Testis (tissue), 2 donors: ENCODE measurements at regions not wholly inside any gene's neighbourhood (a gene's known extent, or its start where the extent isn't known, plus 50 kb on each side); places are given as distances from the start of the nearest gene placed in this dataset.

Experiments
- DNase-seq: peaks from one replicate; pipeline ENCODE4 v3.0.0-alpha.2; 2019
- H3K27ac ChIP-seq, 2 donors: fragments of 200-600 bp; sonication (generic); one replicate each; pipeline ENCODE4 v1.5.1; 2019
- H3K27me3 ChIP-seq: fragments of 200-600 bp; sonication (generic); one replicate; pipeline ENCODE4 v1.5.1; 2019
- H3K36me3 ChIP-seq: fragments of 200-600 bp; sonication (generic); one replicate; pipeline ENCODE4 v1.5.1; 2017; ENCODE audit warnings: low read depth; ENCODE audit errors: missing control alignments
- H3K4me1 ChIP-seq: fragments of 200-600 bp; sonication (generic); one replicate; pipeline ENCODE4 v1.5.1; 2019
- H3K4me3 ChIP-seq, 2 donors: fragments of 200-600 bp; sonication (generic); one replicate each; pipeline ENCODE4 v1.5.1; 2017 to 2019
- H3K9me3 ChIP-seq: fragments of 200-600 bp; sonication (generic); one replicate; pipeline ENCODE4 v1.5.1; 2017
- CTCF ChIP-seq, 3 experiments: fragments of 450-650 bp in 2 of 3; fragments of 200-600 bp in 1 of 3; sonication (generic) in 1 of 3; IDR thresholded peaks; one replicate each; pipeline ENCODE4 v1.5.1; 2016 to 2019; ENCODE audit warnings: antibody characterized with exemption in 3 of 3, mild to moderate bottlenecking in 2 of 3, moderate library complexity in 1 of 3
- POLR2A ChIP-seq: fragments of 450-650 bp; IDR thresholded peaks from one replicate; pipeline ENCODE4 v1.6.1; 2017; ENCODE audit warnings: antibody characterized with exemption, mild to moderate bottlenecking, moderate library complexity
- WGBS, 2 donors: methylation state at CpG; one replicate each; pipeline ENCODE4 v1.1.5; 2018; 5-methylcytosine and 5-hydroxymethylcytosine counted together
- intact Hi-C: fragments of 100-400 bp; cut with DNase I; formaldehyde crosslinking; loops from one replicate; pipeline ENCODE4 v1.15.1; 2023; ENCODE audit warnings: low total_unique reads

DNA sequence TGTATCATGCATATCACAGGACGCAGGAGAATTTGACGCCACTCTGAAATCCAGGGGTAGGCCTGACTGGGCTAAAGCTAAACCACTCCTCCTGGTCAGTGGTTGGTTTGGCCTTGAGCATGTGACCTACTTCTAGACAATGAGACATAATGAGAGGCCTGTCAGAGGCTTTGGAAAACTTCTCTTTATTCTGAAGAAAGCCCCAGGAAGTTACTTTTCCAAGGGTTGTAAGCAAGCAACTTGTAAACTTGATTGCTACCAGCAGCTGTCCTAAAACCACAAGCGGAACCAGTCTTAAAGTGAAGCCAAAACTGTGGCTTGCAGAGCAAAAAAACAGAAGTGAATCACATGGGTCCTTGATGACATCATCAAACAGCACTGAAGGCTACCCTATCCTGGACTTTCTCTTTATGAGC lies 138.2 kb upstream of the COX10 start:
- Histone ChIP-seq H3K36me3 (no peaks in the 10 kb centered on the region), H3K27ac (peak overlapping the region in 1 of 2 donors; percentile 48), H3K27me3 (no peaks in the 10 kb centered on the region), H3K4me1 (no peaks in the 10 kb centered on the region), H3K9me3 (no peaks in the 10 kb centered on the region), H3K4me3 (no peak overlapping the region)
- intact Hi-C loops, result no loop called here
- TF ChIP-seq CTCF (IDR thresholded peaks at IDR 0.05), result no peak
- no peak for TF ChIP-seq POLR2A
- DNase-seq, result no peak
- WGBS, 2 donors, result 90 to 98% methylated on average over 3 of the region's 3 CpGs

- WGBS, 2 donors, result 36 to 37% methylated on average over 4 of the region's 4 CpGs
- peak overlapping the region in 1 of 2 donors; percentile 48 for H3K27ac ChIP-seq
- no peak overlapping the region for H3K4me3 ChIP-seq
- no peaks in the 10 kb centered on the region for H3K27me3 ChIP-seq
- no peaks in the 10 kb centered on the region for H3K4me1 ChIP-seq
- peak; percentile 34 for DNase-seq
- no peaks in the 10 kb centered on the region for H3K36me3 ChIP-seq
- intact Hi-C loops, result no loop called here
- H3K9me3 ChIP-seq, result no peaks in the 10 kb centered on the region
- TF ChIP-seq POLR2A, result no peak
- TF ChIP-seq CTCF (IDR thresholded peaks at IDR 0.05), result no peak
Measured at GRCh38 chr17:13931800-13932460, 137.4 kb upstream of the COX10 start.

DNA sequence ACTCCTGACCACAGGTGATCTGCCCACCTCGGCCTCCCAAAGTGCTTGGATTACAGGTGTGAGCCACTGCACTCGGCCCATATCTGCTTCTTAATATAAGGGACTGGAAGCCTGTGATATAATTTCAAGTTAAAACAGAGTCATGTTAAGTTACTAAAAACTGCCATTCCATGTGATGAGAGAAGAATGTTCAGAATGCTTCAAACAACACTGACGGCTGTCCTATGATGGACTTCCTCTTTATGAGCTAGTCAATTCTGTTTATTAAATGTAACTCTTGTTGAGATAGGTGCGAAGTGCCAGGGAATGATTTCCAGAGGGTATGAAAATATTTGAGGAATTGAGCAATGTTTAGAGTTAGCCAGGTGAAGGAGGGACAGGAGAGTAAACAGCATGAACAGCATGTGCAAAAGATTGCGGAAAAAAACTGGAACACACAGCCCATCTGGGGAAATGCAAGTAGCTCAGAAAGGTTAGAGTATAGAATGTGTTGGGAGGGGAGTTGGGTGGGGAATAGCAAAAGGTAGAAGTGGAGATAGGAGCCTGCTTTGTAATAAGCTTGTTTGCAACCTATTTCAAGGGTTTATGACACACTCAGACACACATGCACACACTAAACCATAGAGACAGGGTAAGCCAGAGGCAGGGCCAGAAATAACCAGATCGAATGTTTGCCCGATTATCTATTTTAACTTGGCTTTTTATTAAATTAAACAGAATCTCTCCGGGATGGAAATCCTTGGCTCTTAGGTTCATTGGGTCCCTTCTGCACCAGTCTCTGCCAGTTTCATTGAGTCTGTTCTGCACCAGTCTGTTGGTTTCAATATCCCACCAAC lies 135.6 kb upstream of the COX10 start:
- Histone ChIP-seq H3K27me3 (no peaks in the 10 kb centered on the region), H3K4me3 (no peak overlapping the region), H3K27ac (no peak overlapping the region), H3K4me1 (no peaks in the 10 kb centered on the region), H3K36me3 (no peaks in the 10 kb centered on the region), H3K9me3 (no peaks in the 10 kb centered on the region)
- intact Hi-C loops, result no loop called here
- no peak for DNase-seq
- 70 to 78% methylated on average over 8 of the region's 8 CpGs for WGBS, 2 donors
- TF ChIP-seq CTCF (IDR thresholded peaks at IDR 0.05) (no peak), POLR2A (no peak)

DNA sequence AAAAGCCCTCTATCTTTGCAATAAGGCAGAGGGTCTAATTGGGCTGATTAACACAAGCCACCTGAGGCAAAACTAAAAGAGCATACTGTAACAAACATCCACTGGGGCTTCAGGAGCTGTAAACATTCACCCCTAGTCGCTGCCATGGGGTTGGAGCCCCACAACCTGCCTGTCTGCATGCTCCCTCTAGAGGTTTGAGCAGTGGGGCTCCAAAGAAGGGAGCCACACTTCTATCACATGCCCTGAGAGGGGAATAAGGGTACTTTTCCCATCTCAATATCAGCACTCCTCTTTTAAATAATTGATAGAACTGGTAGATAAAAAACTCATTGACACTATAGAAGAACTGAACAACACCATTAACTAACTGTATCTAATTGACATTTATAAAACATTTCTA lies 130.1 kb upstream of the COX10 start:
- no peaks in the 10 kb centered on the region for H3K27me3 ChIP-seq
- DNase-seq, result no peak
- TF ChIP-seq CTCF (IDR thresholded peaks at IDR 0.05), result no peak
- TF ChIP-seq POLR2A, result no peak
- intact Hi-C loops, result no loop called here
- no peak overlapping the region for H3K4me3 ChIP-seq
- no peaks in the 10 kb centered on the region for H3K4me1 ChIP-seq
- WGBS, 2 donors, result 67 to 75% methylated on average over 1 of the region's 1 CpG
- no peaks in the 10 kb centered on the region for H3K9me3 ChIP-seq
- no peaks in the 10 kb centered on the region for H3K36me3 ChIP-seq
- H3K27ac ChIP-seq, result no peak overlapping the region
